HG03469 (cell line): ENCODE measurements at regions not wholly inside any gene's neighbourhood (a gene's known extent, or its start where the extent isn't known, plus 50 kb on each side); places are given as distances from the start of the nearest gene placed in this dataset.
"Not testable (repeated sequence)": the region's sequence is repeated elsewhere in the genome, so short reads cannot be mapped to it uniquely, and the experiment has no call there.

Source experiments
- ATAC-seq: cut with Tn5 transposase; IDR thresholded peaks from one replicate; pipeline ENCODE4 v1.9.1; 2021; ENCODE audit warnings: mild to moderate bottlenecking, moderate library complexity, moderate number of reproducible peaks; ENCODE audit not compliant: unreplicated experiment

DNA sequence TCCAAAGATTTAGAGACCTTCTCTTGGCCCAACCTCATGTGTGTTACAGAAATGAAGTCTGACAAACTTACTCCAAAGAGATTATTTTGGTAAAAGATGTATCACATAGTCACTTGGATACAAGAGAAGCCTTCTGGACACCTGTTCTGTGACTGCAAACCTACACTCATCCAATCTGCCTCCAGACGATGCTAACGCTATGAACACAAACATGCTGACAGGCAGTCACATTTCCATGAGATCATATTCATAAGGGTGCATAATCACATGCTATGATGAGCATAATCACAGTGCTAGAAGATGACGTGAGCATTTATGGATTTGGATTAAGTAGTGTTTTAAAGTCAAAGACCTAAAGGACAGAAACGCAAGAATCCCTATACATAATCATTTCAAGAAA, 340.2 kb downstream of the HACE1 start:
- ATAC-seq, result no peak

DNA sequence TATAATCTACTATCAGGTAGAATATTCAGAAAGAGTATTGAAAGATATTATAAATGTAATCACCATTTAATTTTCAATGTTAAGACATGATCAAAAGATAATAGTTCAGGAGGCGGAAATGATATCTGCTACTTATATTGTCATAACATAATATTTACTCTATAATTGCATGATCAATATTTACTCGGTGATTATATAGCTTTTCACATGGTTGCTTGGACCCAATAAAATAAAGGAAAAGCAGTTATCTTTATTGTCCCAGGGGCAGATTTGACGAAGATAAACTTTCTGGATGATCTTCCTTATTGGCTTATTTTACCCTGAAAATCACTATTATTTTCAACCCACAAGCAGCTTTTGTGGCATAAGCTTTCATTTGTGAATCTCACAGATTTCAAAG, 350.4 kb downstream of the HACE1 start:
- ATAC-seq, result no peak

DNA sequence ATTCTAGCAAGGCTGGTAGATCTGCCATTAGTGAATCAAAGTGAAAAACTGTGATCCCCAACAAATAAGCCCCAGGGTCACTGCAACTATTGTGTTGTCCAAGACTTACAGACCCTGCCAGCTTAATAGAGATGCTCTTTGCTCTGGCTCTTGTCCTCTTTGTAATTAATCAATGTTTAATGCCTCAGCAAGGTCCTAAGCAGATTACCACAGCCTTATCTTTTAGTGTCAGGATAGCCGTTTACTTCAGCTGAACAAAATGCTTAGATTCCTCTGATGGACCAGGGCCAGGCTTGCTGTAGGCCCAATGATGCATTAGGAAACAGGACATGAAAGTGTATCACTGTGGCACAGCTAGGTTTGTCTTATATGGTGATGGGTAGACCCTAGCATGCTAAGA, 353.3 kb downstream of the HACE1 start:
- no peak for ATAC-seq

DNA sequence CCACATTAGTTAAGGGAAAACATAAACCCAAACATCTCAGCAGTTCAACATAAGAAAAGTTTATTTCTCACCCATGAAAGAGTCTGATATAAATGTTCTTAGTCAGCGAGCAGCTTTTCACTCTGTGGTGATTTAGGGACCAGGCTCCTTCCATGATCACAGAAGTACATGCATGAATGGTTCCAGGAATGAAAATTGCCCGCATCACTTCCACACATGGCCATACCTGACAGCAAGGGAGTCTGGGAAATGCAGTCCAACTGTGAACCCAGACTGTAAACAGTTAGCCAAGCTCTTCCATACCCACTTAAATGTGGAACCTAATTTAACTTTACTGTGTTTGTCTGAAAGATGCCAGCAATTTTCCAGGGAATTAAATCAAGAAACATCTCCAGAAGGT, 353.9 kb downstream of the HACE1 start:
- no peak for ATAC-seq

DNA sequence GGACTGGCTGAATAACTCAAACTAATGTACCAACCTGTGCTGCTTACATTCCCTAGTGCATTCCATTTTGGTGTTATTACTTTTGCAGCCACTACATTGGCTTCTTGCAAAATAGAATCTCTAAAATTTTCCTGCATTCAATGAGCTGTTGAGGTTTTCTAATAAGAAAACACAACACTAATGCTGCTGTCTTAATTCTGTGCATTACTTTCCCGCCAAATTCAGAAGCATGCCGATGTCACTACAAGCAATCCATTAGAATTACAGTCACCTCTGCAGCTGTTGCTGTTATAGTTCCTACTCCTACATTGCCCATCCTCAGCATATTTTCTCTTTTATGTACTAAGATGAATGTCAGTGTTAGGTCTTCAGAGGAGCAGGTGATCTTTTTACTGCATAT, 359.5 kb downstream of the HACE1 start:
- no peak for ATAC-seq

DNA sequence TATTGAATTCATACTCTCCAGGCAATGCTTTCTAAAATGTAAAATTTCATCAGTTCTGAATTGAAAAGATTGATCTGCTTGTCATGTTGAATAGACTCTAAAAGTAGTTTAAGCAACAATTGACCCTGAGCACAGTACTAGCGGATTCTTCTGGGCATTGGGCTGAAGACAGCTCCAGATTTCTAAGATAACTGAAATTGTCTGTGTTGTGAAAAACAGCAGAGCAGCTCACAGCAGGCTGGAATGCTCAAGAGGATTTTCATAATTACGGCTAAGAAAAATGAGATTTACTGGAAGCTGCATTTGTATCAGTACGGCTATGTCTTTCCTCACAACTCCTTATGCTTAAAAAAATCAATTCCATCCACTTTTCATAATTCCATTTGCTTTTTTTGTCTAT, 373.7 kb downstream of the HACE1 start:
- ATAC-seq, result no peak

DNA sequence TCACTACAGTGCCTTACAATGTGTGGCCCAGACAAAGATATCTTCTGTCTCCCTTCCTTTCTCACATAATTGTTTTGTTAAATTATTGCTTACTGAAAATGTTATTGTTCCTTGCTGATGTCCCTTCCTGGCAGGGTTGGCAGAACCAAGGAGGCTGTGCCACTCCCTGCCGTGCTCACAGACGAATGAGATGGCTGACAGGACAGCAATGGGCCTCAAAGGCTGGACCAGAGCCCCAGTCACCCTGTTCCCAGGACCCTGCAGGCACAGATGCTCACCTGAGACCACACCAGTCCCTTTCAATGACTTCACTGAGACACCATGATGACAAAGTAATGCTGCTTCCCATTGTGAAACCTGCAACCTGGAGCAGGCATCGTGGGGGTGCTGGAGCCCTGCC, 375.1 kb downstream of the HACE1 start:
- ATAC-seq, result no peak

DNA sequence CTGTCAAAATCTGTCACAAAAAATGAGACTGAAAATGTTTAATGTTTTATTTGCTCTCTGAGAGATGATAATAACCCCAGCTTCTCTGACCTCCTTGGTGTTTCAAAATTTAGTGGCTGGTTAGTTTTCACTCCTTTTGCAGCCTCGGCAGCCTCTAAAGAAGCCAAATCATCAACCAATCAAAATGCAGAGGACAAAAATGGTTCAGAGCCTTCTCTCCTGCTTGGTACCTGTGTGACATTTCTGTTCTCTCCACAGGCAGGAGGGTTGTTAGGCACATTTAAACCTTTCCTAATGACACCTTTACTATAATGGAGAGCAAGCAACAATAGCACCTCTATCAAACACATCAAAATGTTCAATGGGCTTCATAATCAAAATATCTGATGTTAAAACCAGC, 375.5 kb downstream of the HACE1 start:
- ATAC-seq, result no peak

DNA sequence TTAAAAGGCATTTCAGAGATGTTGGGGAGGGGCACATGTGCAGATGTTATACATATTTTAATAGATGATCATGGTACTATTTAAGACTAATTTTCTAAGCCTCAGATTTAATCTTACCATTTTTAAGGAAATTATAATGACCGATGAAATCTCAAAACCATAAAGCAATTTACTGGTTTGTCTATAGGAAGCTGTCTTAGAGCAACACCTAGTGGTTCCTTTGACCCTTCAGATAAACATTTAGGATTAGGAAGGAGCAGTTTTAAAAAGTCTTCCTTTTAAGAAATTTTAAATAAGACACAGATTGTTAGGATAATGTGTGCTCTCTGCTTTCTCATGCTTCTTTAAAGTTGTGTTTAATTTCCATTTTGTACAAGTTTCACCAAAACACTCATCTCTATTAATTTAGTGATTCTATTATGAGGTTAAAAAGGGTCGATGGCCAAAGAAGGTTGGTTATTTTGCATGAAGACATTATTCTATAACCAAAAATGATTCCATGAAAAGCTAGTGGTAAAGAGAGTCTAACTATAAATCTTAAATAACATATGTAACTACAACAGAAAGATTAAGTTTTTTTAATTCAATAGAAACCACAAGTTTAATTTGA, 376.4 kb downstream of the HACE1 start:
- no peak for ATAC-seq

DNA sequence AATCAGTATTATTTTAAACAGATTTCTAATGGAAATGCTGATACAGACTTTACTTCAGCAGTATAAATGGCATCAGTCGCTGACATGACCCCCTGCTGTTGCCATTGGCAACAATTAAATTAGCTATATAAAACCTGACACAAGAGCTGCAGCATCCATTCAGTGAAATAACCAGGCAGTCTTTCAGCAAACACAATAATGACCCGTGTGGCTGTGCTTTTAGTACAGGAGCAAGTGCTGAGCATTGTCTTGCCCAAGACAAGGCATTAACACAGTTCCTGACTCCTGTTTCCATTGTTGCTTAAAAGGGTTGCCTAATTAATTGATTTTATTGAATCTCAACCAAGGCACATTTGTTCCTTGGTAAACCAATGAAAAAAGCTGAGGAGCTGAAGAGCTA, 382.1 kb downstream of the HACE1 start:
- ATAC-seq, result no peak

DNA sequence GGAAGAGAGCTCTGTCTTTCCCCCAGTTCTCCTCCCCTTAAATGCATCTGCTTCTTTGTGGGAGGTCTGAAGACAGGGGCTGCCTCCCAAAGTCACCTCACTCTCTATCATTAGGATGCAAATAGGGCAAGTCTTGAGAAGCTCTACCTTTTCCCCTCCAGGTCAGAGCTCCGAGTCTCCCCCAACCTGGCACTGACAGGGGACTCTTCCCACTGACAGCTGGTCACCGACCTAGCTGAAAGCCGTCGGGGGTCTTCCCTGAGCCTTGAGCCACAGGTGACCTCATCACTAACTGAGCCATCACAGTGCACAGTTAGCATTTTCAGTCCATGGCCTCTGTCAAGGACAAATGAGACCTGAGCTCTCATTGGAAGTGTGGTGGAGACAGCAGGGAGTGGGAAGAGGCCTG, 386.7 kb downstream of the HACE1 start:
- no peak for ATAC-seq

DNA sequence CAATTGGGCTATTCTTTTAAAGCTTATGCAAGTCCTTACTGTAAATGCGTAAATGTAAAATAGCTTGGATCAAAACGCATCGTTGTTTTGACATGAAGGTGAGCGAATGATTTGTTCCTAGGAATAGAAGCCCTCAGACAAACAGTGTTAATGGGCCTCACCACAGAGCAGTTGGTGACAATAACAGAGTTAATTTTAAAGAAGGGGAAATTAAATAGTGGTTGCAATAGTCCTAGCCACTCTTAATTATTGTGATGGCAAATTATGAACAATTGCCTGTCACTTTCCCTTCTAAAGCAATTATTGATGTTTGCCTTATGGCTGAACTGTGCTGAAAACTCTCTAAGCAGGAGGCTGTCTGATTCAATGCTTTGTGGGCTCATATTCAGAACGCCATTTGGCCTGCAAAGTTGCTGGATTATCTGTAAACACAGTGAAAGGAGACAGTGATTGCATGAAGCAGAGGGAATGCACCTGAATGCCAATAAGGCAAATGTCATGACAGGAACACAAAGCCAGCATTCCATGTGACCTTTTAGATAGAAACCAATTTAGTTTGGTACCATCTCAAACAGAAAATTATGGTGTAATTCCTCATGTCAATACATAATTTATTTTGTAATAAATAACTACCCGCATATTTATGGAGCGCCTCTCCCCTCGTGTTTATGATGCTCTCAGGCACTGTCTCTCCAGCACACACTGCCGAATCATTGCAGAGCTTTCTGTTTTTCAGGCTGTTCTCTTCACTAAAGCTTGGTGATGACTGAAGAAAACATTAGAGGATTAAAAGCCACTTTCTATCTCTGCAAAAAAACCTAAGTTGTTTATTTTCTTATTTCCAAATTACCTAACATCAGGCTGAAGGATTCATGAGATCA, 387.5 kb downstream of the HACE1 start:
- ATAC-seq, result no peak

DNA sequence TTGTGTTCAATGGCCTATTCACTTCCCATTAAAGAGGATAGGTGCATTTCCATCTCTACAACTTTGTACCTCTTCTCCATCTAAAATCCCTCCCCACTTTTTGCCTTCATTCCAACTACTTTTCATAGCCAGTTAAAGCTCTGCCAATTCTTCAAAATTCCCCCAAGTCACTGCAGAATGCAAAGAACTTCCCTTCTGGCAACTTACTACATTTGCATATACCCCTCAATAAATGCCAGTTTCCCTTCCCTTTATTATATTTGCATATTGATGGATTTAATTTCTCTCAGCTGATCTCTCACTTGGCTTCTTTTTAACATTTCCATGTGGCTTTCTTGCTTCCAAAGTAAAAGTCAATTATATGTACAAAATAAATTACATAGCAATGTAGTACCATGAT, 393.4 kb downstream of the HACE1 start:
- ATAC-seq, result no peak

DNA sequence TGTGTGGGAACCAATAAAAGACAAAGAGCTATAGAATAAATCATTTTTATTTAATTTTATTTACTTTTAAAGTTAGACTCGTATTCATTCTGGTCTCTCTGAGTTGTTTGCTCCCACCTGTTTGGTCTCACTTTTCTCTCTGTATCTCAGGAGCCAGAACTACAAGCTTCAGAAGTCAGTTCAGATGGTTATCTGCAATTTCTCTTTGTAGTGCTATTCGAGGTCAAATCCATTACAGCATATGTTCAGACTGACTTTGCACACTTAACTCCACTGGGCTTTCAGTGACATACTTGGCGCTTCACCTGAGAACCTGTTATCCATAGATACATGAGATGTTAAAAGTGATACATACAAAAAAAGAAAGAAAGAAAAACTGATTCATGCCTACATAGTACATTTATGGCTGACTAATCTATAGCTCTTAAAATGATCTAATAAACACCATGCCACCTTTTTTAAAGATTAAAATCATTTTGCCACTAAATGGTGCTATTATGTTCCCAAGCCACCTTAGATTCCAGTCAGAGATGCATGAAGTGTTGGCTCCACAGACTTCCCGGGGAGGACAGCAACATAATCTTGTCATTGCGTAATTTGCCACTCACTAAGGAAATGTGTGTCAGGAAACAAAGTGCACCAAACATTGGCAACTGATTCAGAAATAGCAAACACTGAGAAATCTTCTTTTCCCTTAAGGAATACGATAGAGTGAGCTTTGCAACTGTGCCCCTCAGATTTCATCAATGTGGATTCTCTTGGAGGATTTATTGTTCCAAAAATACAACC, 396.7 kb downstream of the HACE1 start:
- ATAC-seq, result no peak

DNA sequence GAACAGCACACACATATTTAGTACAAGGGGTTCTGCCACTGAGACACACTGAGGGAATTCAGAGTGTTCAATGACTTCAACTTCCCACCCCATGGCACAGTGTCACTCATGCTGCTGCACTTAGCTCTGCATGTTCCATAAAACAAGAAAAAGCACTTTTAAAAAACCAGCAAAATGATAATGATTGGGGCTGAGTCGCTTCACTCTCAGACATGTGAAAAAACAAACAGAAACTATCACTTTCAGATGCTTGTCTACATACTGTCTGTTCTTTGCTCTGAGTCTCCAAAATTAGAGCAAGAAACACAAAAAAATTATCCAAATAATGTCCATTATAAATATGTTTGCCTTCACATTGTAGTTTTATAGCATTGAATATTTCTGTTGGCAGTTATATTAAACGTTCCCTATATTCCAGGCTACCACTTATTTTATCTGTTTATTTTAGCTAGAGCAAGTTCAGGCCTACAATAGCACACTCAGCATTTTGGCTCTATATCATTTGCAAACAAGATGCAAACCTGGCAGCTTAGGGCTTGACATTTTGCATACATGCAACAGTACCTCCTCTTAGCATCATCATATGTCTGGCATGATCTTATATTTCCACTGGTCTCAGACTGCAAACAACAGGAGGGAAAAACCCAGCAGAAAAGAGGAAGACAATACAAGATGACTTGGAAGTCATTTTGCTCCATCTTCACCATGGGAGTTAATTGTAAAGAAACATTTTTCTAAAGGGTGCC, 398.8 kb downstream of the HACE1 start:
- ATAC-seq, result no peak

DNA sequence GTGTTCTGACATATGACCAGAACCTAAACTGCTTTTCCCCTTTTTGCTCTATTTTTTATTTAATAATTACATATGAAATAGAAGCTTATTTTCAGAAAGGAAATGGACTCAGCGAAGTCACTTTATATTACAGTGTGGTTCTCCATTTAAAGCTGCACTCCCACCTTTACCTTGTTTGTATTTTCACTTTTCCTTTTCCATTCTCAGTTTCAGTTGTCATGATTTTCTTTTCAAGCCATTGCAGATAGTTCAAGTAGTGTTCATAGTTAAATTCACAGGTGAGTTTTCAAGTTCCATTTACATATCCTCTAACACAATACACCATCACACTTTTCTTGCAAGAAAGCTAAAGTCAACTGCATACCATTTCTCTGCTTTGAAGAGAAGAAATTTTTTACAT, 400.2 kb downstream of the HACE1 start:
- ATAC-seq, result peak; percentile 61

DNA sequence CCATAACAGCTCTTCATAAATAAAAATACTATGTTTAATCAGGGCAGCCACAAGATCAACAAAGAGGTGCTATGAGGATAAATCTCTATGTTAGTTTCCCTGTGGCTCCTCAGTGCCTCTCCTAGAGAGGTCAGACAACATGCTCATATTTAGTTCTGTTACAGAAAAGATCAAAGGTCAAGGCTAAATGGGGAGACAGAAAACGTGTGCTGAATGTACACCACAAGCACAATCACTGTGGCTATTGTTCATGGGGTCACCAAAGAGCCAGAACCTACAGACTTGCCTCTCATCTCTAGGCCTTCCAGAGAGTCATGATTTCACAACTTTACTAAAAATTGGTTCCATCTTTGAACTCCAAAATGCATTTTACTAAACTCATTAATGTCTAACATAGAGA, 409.8 kb downstream of the HACE1 start:
- no peak for ATAC-seq

DNA sequence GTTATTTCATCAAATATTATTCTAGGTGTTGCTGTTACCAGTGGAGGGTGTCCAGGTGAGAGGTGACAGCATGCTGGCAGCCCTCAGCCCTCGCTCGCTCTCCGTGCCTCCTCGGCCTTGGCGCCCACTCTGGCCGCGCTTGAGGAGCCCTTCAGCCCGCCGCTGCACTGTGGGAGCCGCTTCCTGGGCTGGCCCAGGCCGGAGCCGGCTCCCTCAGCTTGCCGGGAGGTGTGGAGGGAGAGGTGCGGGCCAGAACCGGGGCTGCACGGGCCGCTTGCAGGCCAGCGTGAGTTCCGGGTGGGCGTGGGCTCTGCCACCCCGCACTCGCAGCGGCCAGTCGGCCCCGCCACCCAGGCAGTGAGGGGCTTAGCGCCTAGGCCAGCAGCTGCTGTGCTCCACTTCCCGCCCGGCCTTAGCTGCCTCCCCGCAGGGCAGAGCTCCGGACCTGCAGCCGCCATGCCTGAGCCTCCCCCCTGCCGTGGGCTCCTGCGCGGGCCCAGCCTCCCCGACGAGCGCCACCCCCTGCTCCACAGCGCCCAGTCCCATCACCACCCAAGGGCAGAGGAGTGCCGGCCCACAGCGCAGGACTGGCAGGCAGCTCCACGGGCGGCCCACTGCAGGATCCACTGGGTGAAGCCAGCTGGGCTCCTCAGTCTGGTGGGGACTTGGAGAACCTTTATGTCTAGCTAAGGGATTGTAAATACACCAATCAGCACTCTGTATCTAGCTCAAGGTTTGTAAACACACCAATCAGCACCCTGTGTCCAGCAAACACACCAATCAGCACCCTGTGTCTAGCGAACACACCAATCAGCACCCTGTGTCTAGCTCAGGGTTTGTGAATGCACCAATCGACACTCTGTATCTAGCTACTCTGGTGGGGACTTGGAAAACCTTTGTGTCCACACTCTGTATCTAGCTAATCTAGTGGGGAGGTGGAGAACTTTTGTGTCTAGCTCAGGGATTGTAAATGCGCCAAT, 413.3 kb downstream of the HACE1 start:
- not testable (repeated sequence) for ATAC-seq

DNA sequence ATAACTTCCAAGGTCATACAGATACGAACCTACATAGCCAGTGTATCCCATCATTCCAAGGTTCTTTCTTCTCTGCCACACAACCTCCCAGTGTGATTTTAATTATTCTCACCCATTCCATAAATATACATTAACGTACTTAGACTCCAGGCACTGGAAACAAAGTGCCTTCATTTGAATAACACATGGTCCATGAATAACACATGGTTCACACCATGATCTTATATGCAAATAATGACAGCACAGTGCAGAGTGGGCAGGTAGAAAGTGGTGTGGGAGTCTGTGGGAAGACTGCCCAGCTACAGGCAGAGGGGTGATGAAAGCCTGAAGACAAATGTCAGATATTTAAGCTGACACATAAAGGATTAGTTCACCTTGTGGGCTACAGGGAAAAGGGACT, 425.2 kb downstream of the HACE1 start:
- no peak for ATAC-seq

DNA sequence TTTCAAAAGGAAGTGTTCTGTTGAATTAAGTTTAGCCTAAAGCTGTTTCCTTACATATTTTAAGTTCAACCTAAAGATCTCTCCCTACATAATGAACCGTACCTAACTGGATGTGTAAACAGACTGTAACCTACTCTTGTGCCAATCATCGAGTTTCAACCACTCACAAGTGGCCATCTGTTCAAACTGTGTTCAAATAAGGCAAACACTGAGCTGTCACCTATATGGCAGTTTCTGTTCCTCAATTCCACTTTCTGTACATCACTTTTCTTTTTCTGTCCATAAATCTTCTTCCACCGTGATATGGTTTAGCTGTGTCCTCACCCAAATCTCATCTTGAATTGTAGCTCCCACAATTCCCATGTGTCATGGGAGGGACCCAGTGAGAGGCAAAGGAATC, 428.6 kb downstream of the HACE1 start:
- ATAC-seq, result no peak
